CD4-positive, CD25-positive, alpha-beta regulatory T cell (primary cell): ENCODE measurements at regions not wholly inside any gene's neighbourhood (a gene's known extent, or its start where the extent isn't known, plus 50 kb on each side); places are given as distances from the start of the nearest gene placed in this dataset.

ENCODE experiments used
- ATAC-seq, 2 donors: fragments of 150-1000 bp; cut with Tn5 transposase; one replicate each; pipeline ENCODE4 v1.10.0; 2021; ENCODE audit warnings: low read depth in 2 of 2, moderate number of reproducible peaks in 2 of 2, moderate library complexity in 1 of 2
- DNase-seq, 3 donors: peaks; one replicate each; pipeline versions ENCODE4 v3.0.0 to v3.0.0-alpha.2; 2012 to 2022; ENCODE audit warnings: mixed read lengths in 1 of 3
- H3K27ac ChIP-seq: one replicate; pipeline ENCODE4 v1.7.0; 2013; ENCODE audit warnings: mild to moderate bottlenecking, low read length; ENCODE audit not compliant: insufficient read depth, poor library complexity, severe bottlenecking
- H3K27me3 ChIP-seq: one replicate; pipeline ENCODE4 v1.7.0; 2013; ENCODE audit warnings: low read length; ENCODE audit not compliant: control insufficient read depth, insufficient read depth
- H3K36me3 ChIP-seq: one replicate; pipeline ENCODE4 v1.7.0; 2013; ENCODE audit warnings: mild to moderate bottlenecking, low read length, moderate library complexity; ENCODE audit not compliant: control insufficient read depth, insufficient read depth
- H3K4me1 ChIP-seq: 2 replicates; pipeline ENCODE4 v1.7.0; 2013; ENCODE audit warnings: mild to moderate bottlenecking, low read length; ENCODE audit not compliant: insufficient read depth, control insufficient read depth, poor library complexity, severe bottlenecking
- H3K4me3 ChIP-seq: one replicate; pipeline ENCODE4 v1.7.0; 2013; ENCODE audit warnings: low read depth, mild to moderate bottlenecking, low read length, moderate library complexity
- H3K9me3 ChIP-seq, 2 experiments: 1 replicate in 1 of 2; 2 replicates in 1 of 2; pipeline ENCODE4 v1.7.0; 2013; ENCODE audit warnings: low read length in 2 of 2, mild to moderate bottlenecking in 1 of 2, moderate library complexity in 1 of 2; ENCODE audit not compliant: control insufficient read depth in 2 of 2
- H3K27ac Mint-ChIP-seq, 3 donors: one replicate each; pipeline ENCODE4 v1.8.0; 2020 to 2022; ENCODE audit warnings: mild to moderate bottlenecking in 3 of 3, mixed read lengths in 3 of 3, moderate library complexity in 2 of 3
- H3K27me3 Mint-ChIP-seq: one replicate; pipeline ENCODE4 v1.8.0; 2022; ENCODE audit warnings: mild to moderate bottlenecking, mixed read lengths
- H3K36me3 Mint-ChIP-seq: one replicate; pipeline ENCODE4 v1.8.0; 2020; ENCODE audit warnings: mixed read lengths
- H3K4me1 Mint-ChIP-seq, 4 donors: one replicate each; pipeline ENCODE4 v1.8.0; 2020 to 2022; ENCODE audit warnings: mixed read lengths in 4 of 4, mild to moderate bottlenecking in 1 of 4
- H3K4me3 Mint-ChIP-seq, 4 donors: one replicate each; pipeline ENCODE4 v1.8.0; 2020 to 2022; ENCODE audit warnings: mild to moderate bottlenecking in 4 of 4, mixed read lengths in 4 of 4, moderate library complexity in 3 of 4
- H3K9me3 Mint-ChIP-seq, 7 donors: one replicate each; pipeline ENCODE4 v1.8.0; 2020 to 2022; ENCODE audit warnings: mixed read lengths in 7 of 7, mild to moderate bottlenecking in 3 of 7, moderate library complexity in 2 of 7

DNA sequence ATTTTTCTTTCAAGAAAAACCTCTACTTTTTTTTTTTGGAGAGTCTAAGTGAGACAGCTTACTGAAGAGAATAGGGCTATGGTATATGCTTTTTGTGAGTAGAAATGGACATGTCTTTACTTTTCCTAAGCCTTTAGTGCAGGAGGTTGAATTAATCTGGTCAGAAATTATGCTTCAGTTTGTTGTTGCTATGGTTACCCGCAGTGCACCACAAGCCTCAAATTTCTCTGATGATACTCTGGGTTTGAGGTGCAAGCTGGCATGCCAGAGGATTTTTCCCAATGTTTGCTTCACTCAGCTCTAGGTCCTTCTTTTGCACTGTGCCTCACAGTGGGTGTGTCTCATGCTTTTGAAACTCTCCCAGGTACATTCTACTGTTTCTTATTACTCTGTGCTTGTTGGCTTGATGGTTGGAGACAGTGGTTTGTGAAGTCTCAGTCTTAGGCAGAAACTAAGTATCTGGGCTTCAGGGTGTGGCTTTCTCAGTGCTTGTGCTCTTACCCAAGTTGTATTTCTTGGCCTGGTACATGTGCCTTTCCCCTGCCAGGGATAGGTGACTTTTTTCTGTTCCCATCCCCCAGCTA lies 278.3 kb downstream of the RBM43 start:
- Mint-ChIP-seq H3K27ac (no peak overlapping the region), H3K27me3 (peaks cover 7% of the 10 kb centered on the region)

GRCh38 chr2:150981826-150982225 lies 279.8 kb downstream of the RBM43 start:
- DNase-seq = no peak
- no peaks in the 10 kb centered on the region for H3K36me3 Mint-ChIP-seq
- Histone ChIP-seq H3K27ac (no peak overlapping the region), H3K4me3 (no peak overlapping the region), H3K9me3 (no peaks in the 10 kb centered on the region), H3K27me3 (no peaks in the 10 kb centered on the region), H3K36me3 (no peaks in the 10 kb centered on the region), H3K4me1 (no peaks in the 10 kb centered on the region)
- H3K9me3 Mint-ChIP-seq = peaks cover 0 to 8% (median 0%) of the 10 kb centered on the region in 7 donors
- H3K27ac Mint-ChIP-seq = no peak overlapping the region
- no peak for ATAC-seq
- no peak overlapping the region for H3K4me3 Mint-ChIP-seq
- peaks cover 7% of the 10 kb centered on the region for H3K27me3 Mint-ChIP-seq
- H3K4me1 Mint-ChIP-seq = no peaks in the 10 kb centered on the region

More for the DNA sequence above, 278.3 kb downstream of the RBM43 start:
- Histone ChIP-seq H3K27ac (no peak overlapping the region), H3K9me3 (no peaks in the 10 kb centered on the region), H3K36me3 (no peaks in the 10 kb centered on the region), H3K4me3 (no peak overlapping the region), H3K27me3 (no peaks in the 10 kb centered on the region), H3K4me1 (no peaks in the 10 kb centered on the region)
- H3K36me3 Mint-ChIP-seq = no peaks in the 10 kb centered on the region
- H3K4me1 Mint-ChIP-seq = no peaks in the 10 kb centered on the region
- H3K4me3 Mint-ChIP-seq = no peak overlapping the region
- no peak for ATAC-seq
- DNase-seq = no peak
- H3K9me3 Mint-ChIP-seq = peaks cover 0 to 8% (median 3%) of the 10 kb centered on the region in 7 donors

DNA sequence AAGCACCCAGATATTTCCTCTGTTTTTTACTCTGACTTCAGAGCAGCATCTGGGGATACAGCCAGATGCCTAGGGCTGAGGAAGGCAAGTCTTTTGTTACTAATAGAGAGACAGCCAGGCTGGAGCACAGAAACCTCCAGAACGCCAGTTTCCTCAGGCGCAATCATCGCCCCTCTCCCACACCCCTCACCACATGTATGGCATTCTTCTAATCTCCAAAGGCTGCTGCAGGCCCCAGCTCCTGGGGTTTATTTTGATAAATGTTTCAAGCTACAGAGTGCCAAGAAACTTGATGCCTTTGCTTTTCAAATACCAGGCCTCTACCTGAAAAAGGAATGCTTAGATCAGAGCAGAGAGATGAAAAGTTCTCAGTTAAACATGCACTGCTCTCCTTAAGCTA lies 283.6 kb downstream of the RBM43 start:
- no peak overlapping the region for H3K4me3 Mint-ChIP-seq
- no peaks in the 10 kb centered on the region for H3K4me1 Mint-ChIP-seq
- no peaks in the 10 kb centered on the region for H3K27me3 Mint-ChIP-seq
- no peaks in the 10 kb centered on the region for H3K36me3 ChIP-seq
- H3K4me1 ChIP-seq = no peaks in the 10 kb centered on the region
- H3K9me3 ChIP-seq = no peaks in the 10 kb centered on the region
- H3K27ac Mint-ChIP-seq = no peak overlapping the region
- ATAC-seq (no peak), DNase-seq (no peak)
- no peak overlapping the region for H3K4me3 ChIP-seq
- H3K27me3 ChIP-seq = no peaks in the 10 kb centered on the region
- H3K27ac ChIP-seq = no peak overlapping the region
- H3K9me3 Mint-ChIP-seq = peaks cover 0 to 5% (median 0%) of the 10 kb centered on the region in 7 donors
- no peaks in the 10 kb centered on the region for H3K36me3 Mint-ChIP-seq

- no peak overlapping the region for H3K27ac ChIP-seq
- H3K9me3 ChIP-seq = no peaks in the 10 kb centered on the region
- Mint-ChIP-seq H3K9me3 (peaks cover 0 to 5% (median 0%) of the 10 kb centered on the region in 7 donors), H3K4me1 (no peaks in the 10 kb centered on the region), H3K36me3 (no peaks in the 10 kb centered on the region), H3K27ac (no peak overlapping the region), H3K27me3 (no peaks in the 10 kb centered on the region), H3K4me3 (no peak overlapping the region)
- no peaks in the 10 kb centered on the region for H3K36me3 ChIP-seq
- no peaks in the 10 kb centered on the region for H3K27me3 ChIP-seq
- ATAC-seq (no peak), DNase-seq (no peak)
- H3K4me3 ChIP-seq = no peak overlapping the region
- H3K4me1 ChIP-seq = no peaks in the 10 kb centered on the region
These were observed 284.4 kb downstream of the RBM43 start for GRCh38 chr2:150977296-150977695.

- H3K4me3 ChIP-seq = no peak overlapping the region
- H3K4me1 ChIP-seq = no peaks in the 10 kb centered on the region
- Mint-ChIP-seq H3K4me1 (no peaks in the 10 kb centered on the region), H3K27me3 (no peaks in the 10 kb centered on the region), H3K27ac (no peak overlapping the region), H3K36me3 (no peaks in the 10 kb centered on the region), H3K9me3 (peaks cover 0 to 5% (median 0%) of the 10 kb centered on the region in 7 donors), H3K4me3 (no peak overlapping the region)
- no peaks in the 10 kb centered on the region for H3K27me3 ChIP-seq
- no peak overlapping the region for H3K27ac ChIP-seq
- H3K36me3 ChIP-seq = no peaks in the 10 kb centered on the region
- no peaks in the 10 kb centered on the region for H3K9me3 ChIP-seq
- DNase-seq = no peak
- no peak for ATAC-seq
These were observed 285.1 kb downstream of the RBM43 start for GRCh38 chr2:150976604-150977003.

DNA sequence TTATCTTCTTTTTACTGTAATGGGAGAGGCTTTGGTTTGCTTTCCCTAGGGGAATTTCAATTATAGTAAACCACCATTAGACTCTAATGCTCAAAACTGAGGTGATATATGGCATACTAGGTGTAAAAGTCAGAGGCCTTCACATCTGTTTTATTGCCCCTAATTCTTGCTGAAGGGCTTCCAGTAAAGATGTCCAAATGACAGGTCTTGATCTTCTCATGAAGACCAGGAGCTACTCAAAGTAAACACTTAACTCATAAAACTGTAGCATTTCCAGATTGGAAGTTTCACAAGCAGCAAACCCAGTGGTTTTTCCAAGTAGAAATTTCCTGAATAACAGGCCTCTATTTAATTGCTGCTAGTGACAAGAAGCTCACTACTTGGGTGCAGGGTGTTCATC lies 286.8 kb downstream of the RBM43 start:
- ATAC-seq (no peak), DNase-seq (no peak)
- Histone ChIP-seq H3K27me3 (no peaks in the 10 kb centered on the region), H3K4me1 (no peaks in the 10 kb centered on the region), H3K36me3 (no peaks in the 10 kb centered on the region), H3K4me3 (no peak overlapping the region), H3K9me3 (no peaks in the 10 kb centered on the region), H3K27ac (no peak overlapping the region)
- Mint-ChIP-seq H3K4me3 (no peak overlapping the region), H3K9me3 (peaks cover 0 to 2% (median 0%) of the 10 kb centered on the region in 7 donors), H3K27ac (no peak overlapping the region), H3K4me1 (no peaks in the 10 kb centered on the region), H3K36me3 (no peaks in the 10 kb centered on the region), H3K27me3 (no peaks in the 10 kb centered on the region)

DNA sequence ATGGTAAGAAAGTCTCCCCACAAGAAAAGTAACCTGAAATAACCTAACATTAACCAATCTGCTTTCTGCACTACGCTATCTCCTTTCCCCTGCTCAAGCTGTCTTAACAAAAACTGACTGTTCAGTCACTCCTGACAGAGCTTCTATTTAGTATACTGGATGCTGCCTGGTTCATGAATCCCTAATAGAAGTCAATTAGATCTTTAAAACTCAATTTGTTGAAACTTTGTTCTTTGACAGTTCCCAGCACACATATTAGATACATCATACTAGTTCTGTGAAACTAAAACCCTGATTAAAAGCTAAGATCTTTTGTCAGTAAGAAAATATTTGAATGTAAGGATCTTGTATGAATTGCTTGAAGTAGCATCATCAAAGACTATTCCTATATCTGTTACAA lies 287.4 kb downstream of the RBM43 start:
- no peak overlapping the region for H3K4me3 ChIP-seq
- Mint-ChIP-seq H3K27ac (no peak overlapping the region), H3K4me1 (no peaks in the 10 kb centered on the region), H3K9me3 (peaks cover 0 to 2% (median 0%) of the 10 kb centered on the region in 7 donors), H3K4me3 (no peak overlapping the region), H3K36me3 (no peaks in the 10 kb centered on the region), H3K27me3 (no peaks in the 10 kb centered on the region)
- no peak for ATAC-seq
- H3K36me3 ChIP-seq = no peaks in the 10 kb centered on the region
- DNase-seq = no peak
- no peaks in the 10 kb centered on the region for H3K4me1 ChIP-seq
- H3K27me3 ChIP-seq = no peaks in the 10 kb centered on the region
- no peaks in the 10 kb centered on the region for H3K9me3 ChIP-seq
- H3K27ac ChIP-seq = no peak overlapping the region

GRCh38 chr2:150971910-150972309 lies 289.8 kb downstream of the RBM43 start:
- Histone ChIP-seq H3K4me1 (no peaks in the 10 kb centered on the region), H3K27ac (no peak overlapping the region), H3K36me3 (no peaks in the 10 kb centered on the region), H3K4me3 (no peak overlapping the region), H3K9me3 (no peaks in the 10 kb centered on the region), H3K27me3 (no peaks in the 10 kb centered on the region)
- H3K4me1 Mint-ChIP-seq = no peaks in the 10 kb centered on the region
- H3K9me3 Mint-ChIP-seq = peaks cover 0 to 2% (median 0%) of the 10 kb centered on the region in 7 donors
- ATAC-seq = no peak
- no peaks in the 10 kb centered on the region for H3K27me3 Mint-ChIP-seq
- no peak for DNase-seq
- H3K36me3 Mint-ChIP-seq = no peaks in the 10 kb centered on the region
- no peak overlapping the region for H3K27ac Mint-ChIP-seq
- no peak overlapping the region for H3K4me3 Mint-ChIP-seq
